ENCODE measurements at regions not wholly inside any gene's neighbourhood (a gene's known extent, or its start where the extent isn't known, plus 50 kb on each side); places are given as distances from the start of the nearest gene placed in this dataset.
"Not testable (repeated sequence)": the region's sequence is repeated elsewhere in the genome, so short reads cannot be mapped to it uniquely, and the experiment has no call there.

- DNase-seq (ENCODE audit: low read depth): no peak
- H3K4me3 ChIP-seq (replicated peaks; ENCODE audit: low read depth, low read length): no peak overlapping the region
- TF ChIP-seq CTCF (IDR thresholded peaks at IDR 0.05; ENCODE audit: low read length, missing control alignments): no peak
These were observed 222.0 kb downstream of the KCNE4 start for GRCh38 chr2:223273995-223274394.

GRCh38 chr2:223282221-223282620 is 230.2 kb downstream of the KCNE4 start:
- TF ChIP-seq CTCF (IDR thresholded peaks at IDR 0.05; ENCODE audit: low read length, missing control alignments): no peak
- DNase-seq (ENCODE audit: low read depth): no peak
- no peak overlapping the region for H3K4me3 ChIP-seq (replicated peaks; ENCODE audit: low read depth, low read length)

- no peak for TF ChIP-seq CTCF (IDR thresholded peaks at IDR 0.05; ENCODE audit: low read length, missing control alignments)
- DNase-seq (ENCODE audit: low read depth): no peak
- H3K4me3 ChIP-seq (replicated peaks; ENCODE audit: low read depth, low read length): no peak overlapping the region
These were observed 231.3 kb downstream of the KCNE4 start for GRCh38 chr2:223283329-223283728.

GRCh38 chr2:223283771-223284170 is 231.8 kb downstream of the KCNE4 start:
- no peak for DNase-seq (ENCODE audit: low read depth)

GRCh38 chr2:223285370-223286265 is 233.6 kb downstream of the KCNE4 start:
- no peak overlapping the region for H3K4me3 ChIP-seq (replicated peaks; ENCODE audit: low read depth, low read length)
- DNase-seq (ENCODE audit: low read depth): no peak
- TF ChIP-seq CTCF (IDR thresholded peaks at IDR 0.05; ENCODE audit: low read length, missing control alignments): no peak

More at GRCh38 chr2:223283771-223284170, 231.8 kb downstream of the KCNE4 start:
- TF ChIP-seq CTCF (IDR thresholded peaks at IDR 0.05; ENCODE audit: low read length, missing control alignments): no peak
- H3K4me3 ChIP-seq (replicated peaks; ENCODE audit: low read depth, low read length): no peak overlapping the region

- no peak for DNase-seq (ENCODE audit: low read depth)
- H3K4me3 ChIP-seq (replicated peaks; ENCODE audit: low read depth, low read length): no peak overlapping the region
- TF ChIP-seq CTCF (IDR thresholded peaks at IDR 0.05; ENCODE audit: low read length, missing control alignments): no peak
These were observed 242.8 kb downstream of the KCNE4 start for GRCh38 chr2:223294756-223295155.

- no peak overlapping the region for H3K4me3 ChIP-seq (replicated peaks; ENCODE audit: low read depth, low read length)
- no peak for TF ChIP-seq CTCF (IDR thresholded peaks at IDR 0.05; ENCODE audit: low read length, missing control alignments)
- DNase-seq (ENCODE audit: low read depth): no peak
These were observed 245.8 kb downstream of the KCNE4 start for GRCh38 chr2:223297788-223298187.

- DNase-seq (ENCODE audit: low read depth); H3K4me3 ChIP-seq (replicated peaks; ENCODE audit: low read depth, low read length): not testable (repeated sequence)
These were observed 246.3 kb downstream of the KCNE4 start for GRCh38 chr2:223298329-223298728.
